Loucy (cell line): ENCODE measurements at regions not wholly inside any gene's neighbourhood (a gene's known extent, or its start where the extent isn't known, plus 50 kb on each side); places are given as distances from the start of the nearest gene placed in this dataset.

Experiments used
- H2AFZ ChIP-seq: fragments of 200-600 bp; sonication (generic); 2 replicates; pipeline ENCODE4 v1.6.0; 2016; ENCODE audit warnings: antibody characterized with exemption, mild to moderate bottlenecking, low read length, moderate library complexity
- H3F3A ChIP-seq: fragments of 200-600 bp; 2 replicates; pipeline ENCODE4 v1.6.0; 2016; ENCODE audit warnings: antibody characterized with exemption, low read depth, mild to moderate bottlenecking
- H3K27me3 ChIP-seq: fragments of 200-600 bp; sonication (generic); 2 replicates; pipeline ENCODE4 v1.6.1; 2014; ENCODE audit warnings: low read length, mild to moderate bottlenecking; ENCODE audit not compliant: insufficient read depth, poor library complexity, severe bottlenecking
- H3K36me3 ChIP-seq: fragments of 200-600 bp; sonication (generic); 2 replicates; pipeline ENCODE4 v1.6.1; 2016; ENCODE audit warnings: low read length; ENCODE audit not compliant: insufficient read depth
- H3K4me1 ChIP-seq: fragments of 200-600 bp; sonication (generic); 2 replicates; pipeline ENCODE4 v1.5.1; 2014; ENCODE audit warnings: low read length, mild to moderate bottlenecking; ENCODE audit not compliant: insufficient read depth, poor library complexity, severe bottlenecking
- H3K4me2 ChIP-seq: fragments of 200-600 bp; sonication (generic); 2 replicates; pipeline ENCODE4 v1.6.0; 2014; ENCODE audit warnings: antibody characterized with exemption, low read length, low read depth, mild to moderate bottlenecking; ENCODE audit not compliant: poor library complexity, severe bottlenecking
- H3K4me3 ChIP-seq: fragments of 200-600 bp; sonication (generic); 2 replicates; pipeline ENCODE4 v1.5.1; 2014; ENCODE audit warnings: low read length, mild to moderate bottlenecking, mixed read lengths; ENCODE audit not compliant: poor library complexity, severe bottlenecking
- H3K79me2 ChIP-seq: fragments of 200-600 bp; sonication (generic); 2 replicates; pipeline ENCODE4 v1.6.1; 2014; ENCODE audit warnings: low read length; ENCODE audit not compliant: insufficient read depth
- H3K9ac ChIP-seq: fragments of 200-600 bp; sonication (generic); 2 replicates; pipeline ENCODE4 v1.6.0; 2014; ENCODE audit warnings: mild to moderate bottlenecking, low read depth, low read length, moderate library complexity; ENCODE audit not compliant: poor library complexity, severe bottlenecking
- H3K9me2 ChIP-seq: fragments of 200-600 bp; sonication (generic); replicated peaks from 2 replicates; pipeline ENCODE4 v1.6.1; 2016; ENCODE audit warnings: low read depth, low read length, mixed read lengths
- H3K9me3 ChIP-seq: fragments of 200-600 bp; sonication (generic); 2 replicates; pipeline ENCODE4 v1.6.1; 2014; ENCODE audit warnings: mild to moderate bottlenecking, antibody characterized with exemption, low read length, low read depth; ENCODE audit not compliant: insufficient read depth
- H4K20me1 ChIP-seq: fragments of 200-600 bp; sonication (generic); 2 replicates; pipeline ENCODE4 v1.6.0; 2014; ENCODE audit warnings: antibody characterized with exemption, low read length, mild to moderate bottlenecking; ENCODE audit not compliant: insufficient read depth, poor library complexity, severe bottlenecking
- EZH2phosphoT487 ChIP-seq: fragments of 200-600 bp; IDR thresholded peaks from 2 replicates; pipeline ENCODE4 v1.6.1; 2018; ENCODE audit warnings: antibody characterized with exemption, mild to moderate bottlenecking, moderate library complexity, borderline replicate concordance
- TF ChIP-seq, protein P1 (sequence below): fragments of 200-600 bp; sonication (generic); conservative IDR thresholded peaks from 2 replicates; pipeline ENCODE4 v1.5.1; 2014; ENCODE audit warnings: mild to moderate bottlenecking, antibody characterized with exemption, low read length

DNA sequence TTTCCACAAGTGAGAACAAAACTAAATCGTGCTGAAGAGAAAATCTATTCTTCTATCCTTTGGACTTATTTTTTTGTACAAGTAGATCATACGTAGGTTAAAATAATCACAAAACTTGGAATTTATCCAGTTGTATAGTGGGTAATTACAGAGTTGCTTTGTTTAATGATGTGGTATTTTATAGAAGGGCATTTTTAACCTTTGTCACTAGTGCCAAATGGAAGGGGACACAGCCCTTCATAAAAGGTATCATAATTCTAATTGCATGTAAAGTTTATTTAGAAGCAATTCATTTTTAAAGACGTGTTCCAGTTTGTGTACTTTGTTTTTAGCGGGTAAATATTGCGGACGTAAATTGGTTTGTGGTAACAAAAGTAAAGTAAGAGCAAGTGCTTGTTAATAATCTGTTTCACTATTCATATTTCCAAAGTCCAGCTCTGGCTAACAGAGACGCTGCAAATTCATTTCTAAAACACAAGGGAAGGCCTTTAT, 99.5 kb downstream of the ERCC5 start:
- no peaks in the 10 kb centered on the region for H3F3A ChIP-seq
- no peaks in the 10 kb centered on the region for H3K79me2 ChIP-seq
- TF ChIP-seq EZH2phosphoT487 = no peak
- TF ChIP-seq, protein P1, sequence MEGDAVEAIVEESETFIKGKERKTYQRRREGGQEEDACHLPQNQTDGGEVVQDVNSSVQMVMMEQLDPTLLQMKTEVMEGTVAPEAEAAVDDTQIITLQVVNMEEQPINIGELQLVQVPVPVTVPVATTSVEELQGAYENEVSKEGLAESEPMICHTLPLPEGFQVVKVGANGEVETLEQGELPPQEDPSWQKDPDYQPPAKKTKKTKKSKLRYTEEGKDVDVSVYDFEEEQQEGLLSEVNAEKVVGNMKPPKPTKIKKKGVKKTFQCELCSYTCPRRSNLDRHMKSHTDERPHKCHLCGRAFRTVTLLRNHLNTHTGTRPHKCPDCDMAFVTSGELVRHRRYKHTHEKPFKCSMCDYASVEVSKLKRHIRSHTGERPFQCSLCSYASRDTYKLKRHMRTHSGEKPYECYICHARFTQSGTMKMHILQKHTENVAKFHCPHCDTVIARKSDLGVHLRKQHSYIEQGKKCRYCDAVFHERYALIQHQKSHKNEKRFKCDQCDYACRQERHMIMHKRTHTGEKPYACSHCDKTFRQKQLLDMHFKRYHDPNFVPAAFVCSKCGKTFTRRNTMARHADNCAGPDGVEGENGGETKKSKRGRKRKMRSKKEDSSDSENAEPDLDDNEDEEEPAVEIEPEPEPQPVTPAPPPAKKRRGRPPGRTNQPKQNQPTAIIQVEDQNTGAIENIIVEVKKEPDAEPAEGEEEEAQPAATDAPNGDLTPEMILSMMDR = no peak
- H4K20me1 ChIP-seq = no peaks in the 10 kb centered on the region
- no peaks in the 10 kb centered on the region for H3K9me3 ChIP-seq
- H3K4me1 ChIP-seq = no peaks in the 10 kb centered on the region
- H3K4me2 ChIP-seq = no peak overlapping the region
- H2AFZ ChIP-seq = no peak overlapping the region
- H3K36me3 ChIP-seq = no peaks in the 10 kb centered on the region
- H3K4me3 ChIP-seq = no peak overlapping the region
- H3K9me2 ChIP-seq = no peaks in the 10 kb centered on the region
- H3K9ac ChIP-seq = no peak overlapping the region
- H3K27me3 ChIP-seq = no peaks in the 10 kb centered on the region

DNA sequence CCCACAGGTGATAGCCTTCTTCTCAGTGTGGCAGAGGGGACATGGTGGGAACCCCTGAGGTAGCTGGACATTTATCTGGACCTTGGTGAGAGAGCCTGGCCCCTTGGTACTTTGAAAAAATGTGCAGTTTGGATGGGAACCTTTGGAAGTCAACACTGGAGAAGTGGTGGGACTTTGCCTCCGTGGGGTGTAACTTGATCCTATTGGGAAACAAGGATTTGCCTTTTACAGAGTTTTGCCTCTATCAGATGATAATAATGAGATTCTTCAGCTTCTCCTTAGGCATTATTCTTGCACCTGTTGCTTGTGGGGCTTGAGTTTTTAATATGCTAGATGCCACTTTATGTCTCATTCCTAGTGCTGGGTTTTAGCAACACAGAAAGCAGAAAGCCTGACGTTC, 99.0 kb downstream of the ERCC5 start:
- Histone ChIP-seq H3F3A (no peaks in the 10 kb centered on the region), H3K9me3 (no peaks in the 10 kb centered on the region), H4K20me1 (no peaks in the 10 kb centered on the region), H3K9ac (no peak overlapping the region), H3K4me3 (no peak overlapping the region), H2AFZ (no peak overlapping the region), H3K27me3 (no peaks in the 10 kb centered on the region), H3K36me3 (no peaks in the 10 kb centered on the region), H3K4me2 (no peak overlapping the region), H3K79me2 (no peaks in the 10 kb centered on the region), H3K4me1 (no peaks in the 10 kb centered on the region), H3K9me2 (no peaks in the 10 kb centered on the region)
- TF ChIP-seq, protein P1 = no peak
- TF ChIP-seq EZH2phosphoT487 = no peak

DNA sequence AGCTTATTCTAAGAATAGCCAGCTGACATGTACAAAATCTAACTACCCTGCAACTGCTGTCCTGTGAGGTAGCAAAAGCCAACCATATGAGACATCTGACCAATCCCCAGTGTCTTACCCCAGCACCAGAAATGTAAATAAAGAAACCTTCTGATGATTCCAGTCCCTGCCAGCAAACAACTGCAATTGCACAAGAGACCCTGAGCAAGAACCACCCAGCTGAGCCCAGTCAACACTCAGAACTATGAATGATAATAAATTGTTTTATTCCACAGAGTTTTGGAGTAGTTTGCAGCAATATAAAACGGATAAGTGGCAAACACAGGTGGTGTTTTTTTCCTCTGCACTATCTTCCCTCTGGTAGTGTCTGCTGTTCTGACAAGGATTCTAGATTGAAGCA, 94.9 kb downstream of the ERCC5 start:
- H3K9me3 ChIP-seq = no peaks in the 10 kb centered on the region
- H3K4me3 ChIP-seq = no peak overlapping the region
- no peaks in the 10 kb centered on the region for H3K27me3 ChIP-seq
- H3K9me2 ChIP-seq = no peaks in the 10 kb centered on the region
- no peaks in the 10 kb centered on the region for H3K4me1 ChIP-seq
- H3K36me3 ChIP-seq = no peaks in the 10 kb centered on the region
- no peaks in the 10 kb centered on the region for H3K79me2 ChIP-seq
- H4K20me1 ChIP-seq = no peaks in the 10 kb centered on the region
- H3F3A ChIP-seq = no peaks in the 10 kb centered on the region
- no peak overlapping the region for H2AFZ ChIP-seq
- no peak overlapping the region for H3K4me2 ChIP-seq
- no peak overlapping the region for H3K9ac ChIP-seq
- TF ChIP-seq EZH2phosphoT487 = no peak
- TF ChIP-seq, protein P1 = no peak
